ENCODE measurements at regions not wholly inside any gene's neighbourhood (a gene's known extent, or its start where the extent isn't known, plus 50 kb on each side); places are given as distances from the start of the nearest gene placed in this dataset.
"Not testable (repeated sequence)": the region's sequence is repeated elsewhere in the genome, so short reads cannot be mapped to it uniquely, and the experiment has no call there.

DNA sequence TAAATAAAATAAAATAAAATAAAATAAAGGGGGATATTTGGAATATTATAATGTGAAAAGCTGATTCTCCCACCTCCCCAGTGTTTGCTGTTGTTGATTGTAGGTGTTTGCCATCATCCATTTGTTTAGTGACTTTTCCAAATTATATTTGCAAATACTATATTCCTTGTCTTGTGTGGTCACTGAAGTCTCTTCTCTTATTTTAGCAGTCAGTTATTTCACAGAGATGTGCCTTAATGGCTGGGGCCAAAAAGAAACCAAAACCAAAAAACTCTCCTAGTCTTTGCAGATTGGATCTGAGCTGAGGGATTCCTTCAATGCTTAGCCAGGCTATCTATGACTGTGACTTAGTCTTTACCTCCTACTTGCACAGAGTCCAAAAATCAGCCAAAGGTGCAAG is 70.9 kb upstream of the ZNF169 start:
- no peak for DNase-seq (ENCODE audit: low read depth, low spot score)

DNA sequence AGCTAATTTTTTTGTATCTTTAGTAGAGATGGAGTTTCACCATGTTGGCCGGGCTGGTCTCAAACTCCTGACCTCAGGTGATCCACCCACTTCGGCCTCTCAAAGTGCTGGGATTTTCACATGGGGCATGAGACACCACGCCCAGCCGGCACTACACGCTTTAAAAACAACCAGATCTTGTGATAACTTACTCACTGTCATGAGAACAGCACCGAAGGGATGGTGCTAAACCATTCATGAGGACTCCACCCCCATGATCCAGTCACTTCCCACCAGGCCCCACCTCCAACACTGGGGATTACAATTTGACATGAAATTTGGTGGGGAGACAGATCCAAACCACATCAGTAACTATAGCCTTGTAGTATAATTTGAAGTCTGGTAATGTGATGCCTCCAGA is 67.4 kb upstream of the ZNF169 start:
- DNase-seq (ENCODE audit: low read depth, low spot score), result not testable (repeated sequence)

DNA sequence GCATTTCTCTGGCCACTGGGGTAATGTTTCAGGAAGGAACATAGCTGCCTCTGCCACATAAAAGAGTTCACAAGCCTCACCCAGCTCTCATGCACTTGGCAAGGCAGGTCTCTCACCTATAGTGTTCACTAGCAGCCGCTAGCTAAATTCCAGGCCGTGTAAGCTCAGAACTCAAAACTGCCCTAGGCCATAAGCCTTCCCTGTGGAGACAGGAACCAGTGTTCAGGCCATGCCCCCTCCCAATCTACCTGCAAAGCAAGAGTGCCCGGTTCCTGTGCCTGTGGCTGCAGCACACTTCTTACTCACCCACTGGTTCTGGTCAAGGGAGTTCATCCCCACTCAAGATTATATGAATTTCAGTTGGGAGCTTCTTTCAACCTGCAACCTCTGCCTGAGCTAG is 60.7 kb upstream of the ZNF169 start:
- peak; percentile 57 for DNase-seq (ENCODE audit: low read depth, low spot score)

DNA sequence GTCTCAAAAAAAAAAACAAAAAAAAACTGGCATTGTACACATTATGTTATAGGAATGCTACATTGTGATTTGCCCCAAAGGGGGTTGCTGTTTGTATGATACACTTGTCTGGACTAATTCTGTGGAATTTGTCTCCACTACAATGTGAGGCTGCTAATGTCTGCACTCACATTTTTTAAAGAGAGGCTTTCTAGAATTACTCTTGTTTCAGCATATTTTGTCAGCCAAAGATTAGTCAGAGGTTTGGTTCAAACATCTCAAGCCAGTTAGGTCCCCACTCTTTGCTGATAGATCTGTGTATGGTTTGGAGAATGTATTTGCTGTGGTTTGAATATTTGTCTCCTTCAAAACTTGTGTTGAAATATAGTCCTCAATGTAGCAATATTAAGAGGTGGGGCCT is 59.3 kb upstream of the ZNF169 start:
- no peak for DNase-seq (ENCODE audit: low read depth, low spot score)

GRCh38 chr9:94204174-94204573 is 54.9 kb upstream of the ZNF169 start:
- no peak for DNase-seq (ENCODE audit: low read depth, low spot score)

DNA sequence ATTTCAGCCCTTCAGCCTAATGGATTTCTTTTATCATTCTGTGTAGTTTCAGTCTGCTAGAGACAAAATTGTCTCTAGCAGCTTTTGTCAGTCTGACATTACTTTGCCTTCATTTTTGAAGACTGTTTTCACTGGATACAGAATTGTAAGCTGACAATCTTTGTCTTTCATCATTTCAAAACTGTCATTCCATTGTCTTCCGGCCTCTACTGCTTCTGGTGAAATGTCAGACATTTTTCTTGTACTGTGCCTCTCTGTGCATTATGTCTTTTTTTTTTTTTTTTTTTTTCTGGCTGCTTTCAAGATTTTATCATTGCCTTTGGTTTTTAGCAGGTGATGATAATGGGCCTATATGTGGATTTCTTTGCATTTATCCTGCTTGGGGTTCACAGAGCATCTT is 51.3 kb upstream of the ZNF169 start:
- DNase-seq (ENCODE audit: low read depth, low spot score), result no peak
